ENCODE measurements at regions not wholly inside any gene's neighbourhood (a gene's known extent, or its start where the extent isn't known, plus 50 kb on each side); places are given as distances from the start of the nearest gene placed in this dataset.

- DNase-seq: no peak
Measured at GRCh38 chr5:2140501-2141175, 257.9 kb upstream of the IRX4 start.

DNA sequence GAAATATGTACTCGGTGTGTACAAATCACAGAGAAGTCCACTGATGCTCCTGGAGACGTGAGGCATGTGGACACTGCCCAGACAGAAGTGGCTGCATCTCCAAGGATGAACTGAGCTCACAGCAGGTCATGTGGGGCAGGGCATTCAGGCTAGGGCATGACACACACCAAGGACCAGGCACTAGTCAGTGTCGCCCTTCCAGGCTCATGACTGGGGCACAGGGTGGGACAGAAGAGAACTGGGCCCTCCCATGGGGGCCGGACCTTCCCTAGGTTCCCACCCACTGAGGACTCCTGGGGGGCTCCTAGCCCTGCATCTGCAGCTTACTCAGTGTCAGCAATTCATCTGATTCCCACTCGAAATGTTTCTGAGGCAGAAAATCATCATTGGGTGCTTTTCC lies 256.8 kb upstream of the IRX4 start:
- no peak for DNase-seq

DNA sequence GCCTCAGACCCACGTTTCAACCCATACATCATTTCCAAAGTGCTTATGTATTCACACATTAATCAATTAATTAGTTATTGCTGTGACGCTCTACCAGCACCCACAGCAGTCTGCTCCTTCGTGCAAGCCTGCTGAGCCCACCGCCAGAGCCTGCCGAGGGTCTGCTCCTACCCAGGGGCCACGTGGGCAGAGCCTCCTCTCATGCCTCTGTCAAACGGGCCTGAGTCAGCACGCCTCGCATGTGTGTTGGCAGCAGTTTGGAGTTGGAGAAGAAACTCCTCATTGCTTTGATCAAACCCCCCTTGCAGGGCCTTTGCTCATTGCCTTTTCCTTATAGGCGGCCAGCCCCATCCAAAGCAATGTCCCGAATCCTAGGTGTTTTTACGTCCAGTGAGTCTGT lies 256.2 kb upstream of the IRX4 start:
- no peak for DNase-seq

- no peak for DNase-seq
Measured at GRCh38 chr5:2137444-2138050, 254.8 kb upstream of the IRX4 start.

DNA sequence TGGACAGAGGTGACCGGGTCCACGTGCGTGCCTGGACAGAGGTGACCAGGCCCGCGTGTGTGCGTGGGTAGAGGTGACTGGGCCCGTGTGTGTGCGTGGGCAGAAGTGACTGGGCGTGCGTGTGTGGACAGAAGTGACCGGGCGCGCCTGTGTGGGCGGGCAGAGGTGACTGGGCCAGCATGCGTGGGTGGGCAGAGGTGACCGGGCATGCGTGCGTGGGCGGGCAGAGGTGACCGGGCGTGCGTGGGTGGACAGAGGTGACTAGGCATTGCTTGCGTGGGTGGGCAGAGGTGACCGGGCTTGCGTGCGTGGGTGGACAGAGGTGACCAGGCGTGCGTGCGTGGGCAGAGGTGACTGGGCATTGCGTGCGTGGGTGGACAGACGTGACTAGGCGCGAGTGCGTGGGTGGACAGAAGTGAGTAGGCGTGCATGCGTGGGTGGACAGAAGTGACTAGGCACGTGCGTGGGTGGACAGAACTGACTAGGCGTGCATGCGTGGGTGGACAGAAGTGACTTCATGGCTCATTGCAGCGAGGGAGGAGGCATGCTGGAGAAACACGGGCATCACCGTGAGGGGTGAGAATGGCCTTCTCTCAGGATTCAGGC lies 254.1 kb upstream of the IRX4 start:
- no peak for DNase-seq

DNA sequence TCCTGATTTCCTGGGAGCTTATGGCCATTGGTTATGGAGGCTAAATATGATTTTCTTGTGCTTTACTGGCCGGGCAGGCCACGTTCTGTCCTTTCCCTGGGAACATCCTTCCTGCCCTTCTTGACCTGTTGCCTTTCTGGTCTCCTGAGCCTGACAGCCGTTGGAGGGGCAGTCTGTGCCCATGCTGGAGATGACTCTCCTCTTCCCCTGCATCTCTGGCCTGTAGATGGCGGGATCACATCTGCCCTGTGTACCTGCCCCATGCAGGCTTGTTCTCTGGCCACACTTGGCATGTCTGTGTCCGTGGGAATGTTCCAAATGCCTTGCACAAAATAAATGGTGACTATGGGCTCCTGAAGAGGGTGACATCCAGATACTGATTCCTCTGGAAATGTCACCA lies 253.1 kb upstream of the IRX4 start:
- no peak for DNase-seq

DNA sequence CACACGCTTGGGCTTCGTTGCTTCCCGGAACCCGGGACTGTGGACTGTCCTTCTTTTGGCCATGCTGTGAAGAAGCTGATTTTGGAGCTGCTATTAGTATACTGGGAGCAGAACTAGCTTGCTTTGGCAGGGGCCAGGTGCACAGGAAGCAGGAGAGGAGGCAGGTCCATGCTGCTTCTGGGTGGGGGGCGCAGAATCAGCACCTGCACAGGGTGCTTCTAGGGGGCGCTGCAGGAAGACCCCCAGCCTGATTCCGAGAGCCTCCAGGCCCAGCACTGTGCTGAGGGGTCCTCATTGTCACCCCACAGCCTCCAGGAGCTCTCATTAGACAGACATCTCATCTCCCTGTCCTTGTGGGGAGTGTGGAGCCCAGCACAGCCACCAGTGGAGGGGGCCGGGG lies 252.6 kb upstream of the IRX4 start:
- no peak for DNase-seq

DNA sequence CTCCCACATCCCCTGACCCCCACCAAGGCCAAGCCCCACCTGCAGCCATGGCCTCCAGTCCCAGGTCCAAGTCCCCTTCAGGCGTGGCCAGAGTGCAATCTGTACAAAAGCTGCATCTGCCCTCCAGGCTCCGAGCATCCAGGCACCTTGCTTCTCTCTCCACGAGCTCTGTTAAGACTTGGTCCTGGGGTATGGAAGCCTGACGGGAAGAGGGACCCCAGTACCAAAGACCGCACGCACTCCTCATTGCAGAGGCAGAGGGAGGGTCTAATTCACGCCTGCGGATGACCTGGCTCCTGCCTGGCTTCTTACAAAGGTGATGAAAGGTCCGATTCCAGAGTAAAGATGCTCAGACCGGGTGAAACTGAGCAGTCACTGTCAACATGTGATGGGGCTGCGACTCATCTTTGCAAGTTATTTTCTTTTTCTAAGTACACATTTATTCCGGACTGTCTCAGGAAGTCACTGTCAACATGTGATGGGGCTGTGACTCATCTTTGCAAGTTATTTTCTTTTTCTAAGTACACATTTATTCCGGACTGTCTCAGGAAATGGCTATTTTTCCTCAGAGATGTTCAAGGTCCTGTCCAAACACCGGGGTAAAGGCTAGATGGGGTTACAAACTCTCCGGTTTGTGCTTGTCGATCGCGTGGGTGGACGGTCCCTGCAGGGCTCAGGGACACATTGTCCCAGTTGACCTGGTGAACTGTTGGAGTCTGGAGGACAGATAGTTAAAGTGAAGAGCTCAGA lies 252.0 kb upstream of the IRX4 start:
- DNase-seq: no peak

GRCh38 chr5:2133936-2134335 lies 251.2 kb upstream of the IRX4 start:
- DNase-seq: no peak

GRCh38 chr5:2133080-2133479 lies 250.4 kb upstream of the IRX4 start:
- DNase-seq: no peak

- DNase-seq: no peak
Measured at GRCh38 chr5:2132497-2132847, 249.7 kb upstream of the IRX4 start.

- DNase-seq: no peak
Measured at GRCh38 chr5:2131826-2132496, 249.2 kb upstream of the IRX4 start.

- DNase-seq: no peak
Measured at GRCh38 chr5:2131196-2131595, 248.5 kb upstream of the IRX4 start.

DNA sequence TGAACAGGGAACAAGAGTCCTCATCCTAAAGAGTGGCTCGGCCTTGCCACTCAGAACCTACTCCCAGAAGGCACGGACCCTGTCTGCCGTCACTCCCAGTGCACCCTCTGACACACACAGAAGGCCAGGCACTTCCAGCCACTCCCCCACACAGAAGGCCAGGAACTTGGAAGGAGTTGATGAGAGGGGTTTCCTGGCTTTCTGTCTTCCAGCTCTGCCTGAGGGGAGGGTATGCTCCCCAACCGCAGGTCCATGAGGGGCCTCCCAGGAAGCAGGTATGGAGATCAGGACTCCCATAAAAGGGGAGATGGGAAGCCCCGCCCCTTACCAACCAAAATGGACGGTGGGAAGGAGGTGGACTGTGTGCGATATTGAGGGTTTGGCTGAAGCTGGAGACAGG lies 247.6 kb upstream of the IRX4 start:
- DNase-seq: no peak

GRCh38 chr5:2129568-2130272 lies 247.0 kb upstream of the IRX4 start:
- no peak for DNase-seq

GRCh38 chr5:2128686-2129355 lies 246.1 kb upstream of the IRX4 start:
- no peak for DNase-seq

GRCh38 chr5:2126512-2126911 lies 243.8 kb upstream of the IRX4 start:
- no peak for DNase-seq

DNA sequence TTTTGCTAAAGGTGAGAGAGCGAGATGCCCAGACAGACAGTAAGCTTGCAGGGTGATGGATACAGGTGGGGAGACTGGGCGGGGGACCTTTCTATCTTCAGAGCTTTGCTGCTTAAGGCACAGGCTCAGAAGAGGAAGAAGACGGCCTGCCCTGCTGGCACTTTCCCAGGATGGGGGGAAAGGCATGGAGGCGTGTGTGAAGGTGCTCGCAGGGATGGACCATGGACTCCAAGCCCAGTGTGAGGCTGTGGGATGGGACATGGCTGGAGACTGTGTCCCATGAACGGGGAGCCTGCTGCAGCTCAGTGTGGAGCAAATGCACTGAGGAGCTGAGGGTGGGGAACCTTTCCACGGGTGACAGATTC lies 243.2 kb upstream of the IRX4 start:
- DNase-seq: no peak

GRCh38 chr5:2125171-2125900 lies 242.6 kb upstream of the IRX4 start:
- DNase-seq: no peak

GRCh38 chr5:2124434-2125170 lies 241.9 kb upstream of the IRX4 start:
- no peak for DNase-seq
